Stomach smooth muscle (tissue), 2 donors: ENCODE measurements at regions not wholly inside any gene's neighbourhood (a gene's known extent, or its start where the extent isn't known, plus 50 kb on each side); places are given as distances from the start of the nearest gene placed in this dataset.
"Not testable (repeated sequence)": the region's sequence is repeated elsewhere in the genome, so short reads cannot be mapped to it uniquely, and the experiment has no call there.

Experiments used
- H3K27ac ChIP-seq: one replicate; pipeline ENCODE4 v1.7.0; 2013; ENCODE audit warnings: mild to moderate bottlenecking, low read length, inconsistent platforms
- H3K27me3 ChIP-seq, 2 donors: one replicate each; pipeline ENCODE4 v1.7.0; 2013; ENCODE audit warnings: low read length in 2 of 2; ENCODE audit not compliant: insufficient read depth in 2 of 2, control insufficient read depth in 1 of 2
- H3K36me3 ChIP-seq, 2 donors: one replicate each; pipeline ENCODE4 v1.7.0; 2013; ENCODE audit warnings: low read length in 2 of 2; ENCODE audit not compliant: control insufficient read depth in 2 of 2, insufficient read depth in 2 of 2
- H3K4me1 ChIP-seq: one replicate; pipeline ENCODE4 v1.7.0; 2013; ENCODE audit warnings: low read length; ENCODE audit not compliant: control insufficient read depth, insufficient read depth
- H3K4me3 ChIP-seq, 2 donors: one replicate each; pipeline ENCODE4 v1.7.0; 2013; ENCODE audit warnings: low read length in 2 of 2
- H3K9ac ChIP-seq, 2 donors: one replicate each; pipeline ENCODE4 v1.7.0; 2013; ENCODE audit warnings: low read length in 2 of 2, mild to moderate bottlenecking in 1 of 2
- H3K9me3 ChIP-seq, 2 donors: one replicate each; pipeline ENCODE4 v1.7.0; 2013; ENCODE audit warnings: low read length in 2 of 2; ENCODE audit not compliant: control insufficient read depth in 2 of 2
- donor health status: healthy.
- donor health status: Pancreatic carcinoma.

GRCh38 chr14:105924951-105925591, 398.7 kb downstream of the TMEM121 start:
- H3K27me3 ChIP-seq: peaks cover 0 to 2% of the 10 kb centered on the region in 2 donors
- no peak overlapping the region for H3K9ac ChIP-seq
- H3K27ac ChIP-seq: no peak overlapping the region
- H3K4me1 ChIP-seq: no peaks in the 10 kb centered on the region
- no peak overlapping the region for H3K4me3 ChIP-seq
- peaks cover 4 to 6% of the 10 kb centered on the region in 2 donors for H3K9me3 ChIP-seq
- H3K36me3 ChIP-seq: no peaks in the 10 kb centered on the region

- H3K9me3 ChIP-seq: peaks cover 4 to 6% of the 10 kb centered on the region in 2 donors
- no peak overlapping the region for H3K9ac ChIP-seq
- H3K27me3 ChIP-seq: peaks cover 0 to 2% of the 10 kb centered on the region in 2 donors
- H3K4me1 ChIP-seq: no peaks in the 10 kb centered on the region
- no peak overlapping the region for H3K27ac ChIP-seq
- H3K36me3 ChIP-seq: no peaks in the 10 kb centered on the region
- H3K4me3 ChIP-seq: no peak overlapping the region
Measured at GRCh38 chr14:105925615-105926372, 399.4 kb downstream of the TMEM121 start.

GRCh38 chr14:105926373-105927095, 400.2 kb downstream of the TMEM121 start:
- no peaks in the 10 kb centered on the region for H3K4me1 ChIP-seq
- H3K27ac ChIP-seq: no peak overlapping the region
- no peaks in the 10 kb centered on the region for H3K36me3 ChIP-seq
- H3K4me3 ChIP-seq: no peak overlapping the region
- H3K9me3 ChIP-seq: peaks cover 4 to 6% of the 10 kb centered on the region in 2 donors
- H3K9ac ChIP-seq: no peak overlapping the region
- peaks cover 0 to 2% of the 10 kb centered on the region in 2 donors for H3K27me3 ChIP-seq

GRCh38 chr14:105927096-105928060, 401.0 kb downstream of the TMEM121 start:
- Histone ChIP-seq H3K27ac (no peak overlapping the region), H3K4me3 (no peak overlapping the region), H3K27me3 (peaks cover 0 to 2% of the 10 kb centered on the region in 2 donors), H3K36me3 (no peaks in the 10 kb centered on the region), H3K9ac (no peak overlapping the region), H3K4me1 (no peaks in the 10 kb centered on the region), H3K9me3 (peaks cover 4 to 6% of the 10 kb centered on the region in 2 donors)

- H3K27ac ChIP-seq, H3K4me1 ChIP-seq, H3K27me3 ChIP-seq, H3K9me3 ChIP-seq, H3K36me3 ChIP-seq, H3K4me3 ChIP-seq, H3K9ac ChIP-seq: not testable (repeated sequence)
Measured at GRCh38 chr14:105928171-105929111, 402.1 kb downstream of the TMEM121 start.

GRCh38 chr14:105929327-105930081, 403.1 kb downstream of the TMEM121 start:
- H3K27me3 ChIP-seq: peaks cover 0 to 2% of the 10 kb centered on the region in 2 donors
- no peaks in the 10 kb centered on the region for H3K36me3 ChIP-seq
- no peak overlapping the region for H3K4me3 ChIP-seq
- no peak overlapping the region for H3K9ac ChIP-seq
- no peak overlapping the region for H3K27ac ChIP-seq
- H3K4me1 ChIP-seq: no peaks in the 10 kb centered on the region
- peaks cover 3 to 5% of the 10 kb centered on the region in 2 donors for H3K9me3 ChIP-seq

GRCh38 chr14:105930572-105930971, 404.2 kb downstream of the TMEM121 start:
- Histone ChIP-seq H3K36me3 (no peaks in the 10 kb centered on the region), H3K4me1 (no peaks in the 10 kb centered on the region), H3K27me3 (peaks cover 0 to 2% of the 10 kb centered on the region in 2 donors), H3K9me3 (peaks cover 3 to 11% of the 10 kb centered on the region in 2 donors), H3K4me3 (no peak overlapping the region), H3K9ac (no peak overlapping the region), H3K27ac (no peak overlapping the region)

- H3K27me3 ChIP-seq: peaks cover 0 to 2% of the 10 kb centered on the region in 2 donors
- no peak overlapping the region for H3K4me3 ChIP-seq
- H3K9ac ChIP-seq: no peak overlapping the region
- H3K9me3 ChIP-seq: peaks cover 3 to 12% of the 10 kb centered on the region in 2 donors
- H3K4me1 ChIP-seq: no peaks in the 10 kb centered on the region
- no peak overlapping the region for H3K27ac ChIP-seq
- H3K36me3 ChIP-seq: no peaks in the 10 kb centered on the region
Measured at GRCh38 chr14:105931808-105932483, 405.6 kb downstream of the TMEM121 start.
